Left renal cortex interstitium (tissue), 4 donors: ENCODE measurements at regions not wholly inside any gene's neighbourhood (a gene's known extent, or its start where the extent isn't known, plus 50 kb on each side); places are given as distances from the start of the nearest gene placed in this dataset.

Experiments
- DNase-seq, 4 donors: peaks; one replicate each; pipeline ENCODE4 v3.0.0-alpha.2; 2013; ENCODE audit warnings: low read depth in 4 of 4, low spot score in 2 of 4, missing footprints in 1 of 4

DNA sequence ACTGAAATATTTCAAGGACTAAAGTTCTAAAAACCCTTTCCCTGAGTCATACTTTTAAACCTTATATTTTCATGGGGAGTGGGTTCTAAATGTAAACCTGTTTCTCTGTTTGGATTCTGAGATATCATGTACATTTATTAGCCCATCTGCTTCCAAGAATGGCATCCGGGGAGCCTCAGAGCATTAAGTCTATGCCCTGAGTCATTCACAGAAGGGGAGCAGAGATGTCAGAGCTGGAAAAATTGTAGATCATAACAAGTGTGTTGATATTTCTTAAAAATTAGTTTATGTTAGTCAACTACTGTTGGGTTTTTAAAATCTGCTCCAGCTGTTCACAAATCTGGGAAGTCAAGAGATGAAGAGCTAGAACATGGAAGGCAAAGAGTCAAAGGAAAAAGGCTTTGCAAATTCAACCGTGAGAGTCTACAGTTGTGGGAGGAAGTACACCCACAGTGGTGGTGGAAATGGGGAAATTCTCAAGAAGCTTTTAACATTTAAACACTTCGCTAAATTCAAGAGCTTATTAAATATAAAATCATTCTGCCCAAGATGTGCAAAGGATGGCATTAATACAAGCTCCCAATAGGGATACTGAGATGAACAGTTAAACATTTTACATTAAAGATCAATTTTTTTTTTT lies 70.5 kb upstream of the FLRT2 start:
- no peak for DNase-seq

DNA sequence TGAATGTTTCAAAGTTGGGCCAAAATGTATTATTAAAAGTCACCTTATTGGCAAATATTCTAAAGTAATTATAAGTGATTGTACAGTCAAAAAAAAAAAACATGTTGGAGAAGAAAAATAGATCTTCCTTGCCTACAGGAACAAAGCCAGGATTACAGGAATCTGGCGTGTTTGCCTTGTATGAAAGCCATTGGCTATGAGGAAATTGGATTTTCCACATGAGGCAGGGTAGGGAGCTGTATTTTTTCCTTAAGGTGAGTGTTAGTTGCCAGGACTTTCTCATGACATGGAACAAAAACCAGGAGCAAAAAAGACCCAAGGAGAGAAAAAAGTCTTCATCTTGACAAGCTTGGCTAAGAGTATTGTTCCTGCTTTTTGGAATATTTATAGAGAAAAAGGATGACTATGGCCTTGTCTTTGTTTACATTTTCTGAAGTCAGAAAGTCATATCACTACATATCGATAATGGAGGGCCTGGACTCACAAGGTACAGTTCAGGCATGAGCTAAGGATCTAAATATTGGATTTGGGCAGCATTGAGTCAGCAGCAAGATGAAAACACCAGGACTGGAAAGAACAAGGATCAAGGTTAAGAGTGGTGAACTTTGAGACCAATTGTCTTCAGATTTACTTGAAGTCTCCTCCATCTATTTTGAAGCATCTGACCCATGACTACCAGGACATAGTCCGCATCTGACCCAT lies 68.4 kb upstream of the FLRT2 start:
- no peak for DNase-seq

DNA sequence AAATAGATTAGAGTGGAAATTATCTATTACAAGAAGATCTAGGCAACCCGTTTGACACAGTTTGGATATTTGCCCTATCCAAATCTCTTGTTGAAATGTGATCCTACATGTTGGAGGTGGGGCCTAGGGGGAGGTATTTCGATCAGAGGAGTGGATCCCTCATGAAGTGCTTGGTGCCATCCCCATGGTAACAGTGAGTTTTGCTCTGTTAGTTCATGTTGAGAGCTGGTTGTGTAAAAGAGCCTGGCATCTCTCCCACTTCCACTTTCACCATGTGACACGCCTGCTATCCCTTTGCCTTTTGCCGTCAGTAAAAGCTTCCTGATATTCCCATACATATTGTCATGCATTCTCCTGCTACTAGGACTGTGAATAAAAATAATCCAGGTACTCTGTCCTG lies 66.4 kb upstream of the FLRT2 start:
- no peak for DNase-seq

DNA sequence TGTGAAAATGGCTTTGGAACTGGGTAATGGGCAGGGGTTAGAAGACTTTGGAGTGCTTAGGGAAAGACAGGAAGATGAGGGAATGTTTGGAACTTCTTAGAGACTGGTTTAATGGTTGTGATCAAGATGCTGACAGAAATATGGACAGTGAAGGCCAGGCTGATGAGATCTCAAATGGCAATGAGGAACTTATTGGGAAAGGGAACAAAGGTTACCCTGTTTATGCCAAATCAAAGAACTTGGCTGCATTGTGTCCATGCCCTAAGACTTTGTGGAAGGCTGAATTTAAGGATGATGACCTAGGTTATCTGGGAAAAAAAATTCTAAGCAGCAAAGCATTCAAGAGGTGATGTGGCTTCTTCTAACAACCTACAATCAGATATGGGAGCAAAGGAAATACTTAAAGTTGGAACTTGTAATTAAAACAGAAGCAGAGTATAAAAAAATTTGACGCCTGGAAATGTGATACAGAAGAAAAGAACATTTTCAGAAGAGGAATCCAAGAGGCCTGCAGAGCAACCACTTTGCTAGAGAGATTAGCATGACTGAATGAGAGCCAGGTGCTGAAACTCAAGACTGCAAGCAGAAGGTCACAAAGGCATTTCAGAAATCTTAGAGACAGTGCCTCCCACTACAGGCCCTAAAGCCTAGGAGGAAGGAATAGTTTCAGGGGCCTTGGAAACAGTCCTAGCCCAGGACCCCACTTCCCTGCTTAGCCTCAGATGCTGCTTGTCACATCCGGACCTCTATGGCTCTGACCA lies 65.6 kb upstream of the FLRT2 start:
- no peak for DNase-seq

DNA sequence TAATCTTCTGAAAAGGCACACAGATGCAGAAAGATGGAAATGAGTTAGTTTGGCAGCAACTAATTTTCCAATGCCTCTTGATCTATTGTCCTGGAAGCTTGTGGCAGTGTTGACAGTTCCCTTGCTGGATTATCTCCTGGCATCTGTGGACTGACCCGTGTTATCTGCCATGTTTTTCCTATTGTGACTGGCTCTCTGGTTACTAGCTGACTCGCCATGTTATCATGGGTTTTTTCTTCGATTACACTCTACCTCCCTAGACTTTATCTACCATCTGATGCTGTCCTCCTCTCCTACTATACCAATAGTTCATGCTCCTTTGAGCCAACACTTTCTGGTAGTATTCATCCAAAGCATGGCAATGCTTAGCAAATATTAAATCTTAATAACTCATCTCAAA lies 63.3 kb upstream of the FLRT2 start:
- DNase-seq = no peak

DNA sequence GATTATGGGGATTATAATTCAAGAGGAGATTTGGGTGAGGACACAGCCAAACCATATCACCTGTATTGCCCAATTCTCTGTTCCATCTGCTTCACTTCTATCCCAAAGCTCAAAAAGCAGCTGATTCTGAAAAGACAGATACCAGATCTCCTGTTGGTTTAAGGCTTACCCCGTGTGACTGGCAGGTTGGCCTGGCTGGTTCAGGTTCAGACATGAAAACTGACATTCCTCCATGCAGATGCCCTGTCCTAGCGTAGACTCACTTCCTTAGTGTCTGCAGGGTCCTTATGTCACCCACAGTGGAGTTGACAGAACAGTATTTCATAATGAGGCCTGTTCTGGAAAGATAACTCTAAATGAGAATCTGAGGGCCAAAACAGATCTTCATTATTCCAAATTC lies 61.1 kb upstream of the FLRT2 start:
- DNase-seq = no peak

DNA sequence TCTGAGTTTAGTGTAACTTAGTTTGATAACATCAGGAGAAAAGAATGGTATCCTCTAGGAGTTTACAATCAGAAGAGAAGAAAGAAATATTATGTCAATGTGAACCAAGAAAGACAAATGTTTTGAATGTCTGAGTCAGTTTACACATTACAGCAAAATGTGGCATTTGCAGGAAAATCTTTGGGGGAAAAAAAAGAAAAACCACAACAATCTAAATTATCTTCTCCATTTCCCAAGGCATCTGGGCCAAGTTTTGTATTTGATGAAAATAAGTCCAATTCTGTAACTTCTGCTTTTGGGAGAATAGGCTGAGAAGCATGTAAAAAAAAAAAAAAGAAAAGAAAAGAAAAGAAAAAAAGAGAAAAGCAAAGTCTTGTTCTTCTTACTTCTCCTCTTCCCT lies 58.8 kb upstream of the FLRT2 start:
- DNase-seq = no peak

DNA sequence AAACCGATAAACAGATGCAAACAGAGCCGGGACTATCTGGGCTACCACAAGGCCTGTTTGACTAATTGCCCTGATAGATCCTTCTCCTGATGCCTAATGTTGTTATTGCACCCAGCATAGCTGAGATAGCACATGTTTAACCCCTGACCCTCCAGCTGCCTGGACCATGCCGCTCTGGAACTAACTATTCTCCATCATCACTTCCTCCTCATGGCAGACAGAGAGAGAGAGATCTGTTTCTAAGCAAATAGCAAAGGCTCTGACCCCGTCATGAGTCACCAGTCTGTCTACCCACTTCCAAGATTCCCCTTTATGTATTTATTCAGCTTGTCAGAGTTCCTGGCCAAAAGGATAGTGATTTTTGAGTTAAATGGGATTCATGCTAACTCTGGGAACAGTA lies 58.2 kb upstream of the FLRT2 start:
- no peak for DNase-seq

DNA sequence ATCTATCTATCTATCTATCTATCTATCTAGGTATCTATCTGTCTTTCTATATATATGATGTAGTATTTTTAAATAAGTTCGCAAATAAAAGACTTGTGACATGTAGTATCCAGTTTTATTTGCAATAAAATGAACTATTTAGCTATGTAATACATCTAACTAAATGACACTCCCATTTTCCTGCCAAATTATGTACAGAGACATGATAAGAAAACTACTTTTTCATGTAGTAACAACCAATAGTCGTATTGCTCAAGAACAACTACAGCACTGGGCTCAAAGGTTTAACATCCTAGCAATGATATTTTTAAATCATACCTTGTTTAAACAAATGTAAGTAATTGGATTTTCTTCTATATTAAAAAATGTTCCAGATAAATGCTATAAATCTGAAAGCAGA lies 55.5 kb upstream of the FLRT2 start:
- no peak for DNase-seq

DNA sequence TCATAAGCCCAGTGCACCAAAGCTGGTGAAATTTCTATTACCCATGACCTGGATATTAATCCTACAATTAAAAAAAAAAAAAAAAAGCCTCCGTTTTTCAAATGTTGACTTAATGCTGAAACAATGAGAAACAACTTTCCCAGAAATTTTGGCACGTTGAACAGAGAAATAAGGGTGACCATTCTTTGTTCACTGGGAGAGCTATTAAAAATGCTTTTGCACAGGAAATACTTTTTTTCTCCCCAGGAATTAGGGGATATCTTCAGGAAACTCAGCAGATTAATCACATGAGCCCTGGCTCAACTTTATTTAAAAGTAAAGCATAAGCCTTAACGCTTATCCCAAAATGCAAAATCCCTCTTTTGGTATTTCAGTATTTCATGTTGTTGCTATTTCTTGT lies 54.8 kb upstream of the FLRT2 start:
- DNase-seq = no peak

DNA sequence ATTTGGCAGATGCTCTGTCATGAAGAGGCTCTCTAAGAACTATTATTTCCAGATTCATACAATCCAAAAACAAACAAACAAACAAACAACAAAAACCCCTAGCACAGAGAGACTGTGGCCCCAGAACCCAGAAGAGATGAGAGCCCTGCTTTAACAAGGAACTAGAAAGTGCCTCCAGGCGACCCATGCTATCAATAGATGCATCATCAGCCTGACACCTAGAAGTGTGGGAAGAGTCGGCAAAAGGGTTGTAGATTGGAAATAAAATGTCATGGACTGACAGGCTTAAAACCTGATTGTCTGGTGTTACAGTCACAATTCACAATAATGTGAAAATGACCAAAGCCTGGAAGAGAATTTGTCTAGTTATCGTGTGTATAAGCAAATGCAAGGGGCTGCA lies 50.6 kb upstream of the FLRT2 start:
- no peak for DNase-seq

DNA sequence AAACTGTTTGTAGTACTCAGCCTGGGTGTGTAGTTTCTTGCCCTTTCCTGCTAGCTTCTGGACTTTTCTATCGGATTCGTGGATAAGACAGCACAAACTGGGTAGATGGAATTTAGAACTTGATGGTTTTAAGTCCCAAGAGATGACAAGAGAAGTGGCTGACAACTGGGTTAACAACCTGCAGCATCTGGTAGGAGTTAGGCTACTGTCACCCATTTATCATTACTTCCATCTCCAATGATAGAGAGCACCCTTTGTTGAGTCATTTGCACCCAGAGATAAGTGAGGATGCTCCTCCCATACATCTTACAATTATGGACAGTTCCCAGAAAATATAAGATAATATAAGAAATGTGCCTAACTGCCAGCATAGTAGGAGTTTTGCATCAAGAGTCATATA lies 50.2 kb upstream of the FLRT2 start:
- no peak for DNase-seq
